SK-N-MC (cell line): ENCODE measurements at regions not wholly inside any gene's neighbourhood (a gene's known extent, or its start where the extent isn't known, plus 50 kb on each side); places are given as distances from the start of the nearest gene placed in this dataset.
"Not testable (repeated sequence)": the region's sequence is repeated elsewhere in the genome, so short reads cannot be mapped to it uniquely, and the experiment has no call there.

Experiments used
- DNase-seq: peaks from one replicate; pipeline ENCODE4 v3.0.0-alpha.2; 2011; ENCODE audit warnings: low read depth, low spot score
- H3K27ac ChIP-seq: fragments of 200-600 bp; sonication (generic); 2 replicates; pipeline ENCODE4 v1.5.1; 2016; ENCODE audit warnings: mixed run types
- H3K36me3 ChIP-seq: fragments of 200-600 bp; sonication (generic); 2 replicates; pipeline ENCODE4 v1.6.1; 2017; ENCODE audit warnings: antibody characterized with exemption, low read length, mixed read lengths; ENCODE audit not compliant: insufficient read depth
- H3K4me3 ChIP-seq: fragments of 200-600 bp; sonication (generic); 2 replicates; pipeline ENCODE4 v1.5.1; 2016
- H3K9ac ChIP-seq: fragments of 200-600 bp; sonication (generic); 2 replicates; pipeline ENCODE4 v1.8.0; 2017; ENCODE audit warnings: mixed run types, mixed read lengths; ENCODE audit not compliant: insufficient read length
- H3K9me3 ChIP-seq: fragments of 200-600 bp; sonication (generic); 2 replicates; pipeline ENCODE4 v1.6.1; 2017; ENCODE audit warnings: low read depth, mild to moderate bottlenecking, antibody characterized with exemption, low read length, moderate library complexity, mixed read lengths
- EZH2 ChIP-seq: fragments of 200-600 bp; sonication (generic); IDR thresholded peaks from one replicate; pipeline ENCODE4 v1.6.1; 2017; ENCODE audit warnings: antibody characterized with exemption
- FOXP2 ChIP-seq: optimal IDR thresholded peaks from 2 replicates; pipeline ENCODE3; 2011; ENCODE audit warnings: mild to moderate bottlenecking, moderate library complexity; ENCODE audit not compliant: insufficient read depth; ENCODE audit errors: extremely low read length, control extremely low read depth
- POLR2AphosphoS5 ChIP-seq: IDR thresholded peaks from 2 replicates; pipeline ENCODE4 v1.6.1; 2012; ENCODE audit warnings: mild to moderate bottlenecking, low read depth, low read length, borderline replicate concordance

DNA sequence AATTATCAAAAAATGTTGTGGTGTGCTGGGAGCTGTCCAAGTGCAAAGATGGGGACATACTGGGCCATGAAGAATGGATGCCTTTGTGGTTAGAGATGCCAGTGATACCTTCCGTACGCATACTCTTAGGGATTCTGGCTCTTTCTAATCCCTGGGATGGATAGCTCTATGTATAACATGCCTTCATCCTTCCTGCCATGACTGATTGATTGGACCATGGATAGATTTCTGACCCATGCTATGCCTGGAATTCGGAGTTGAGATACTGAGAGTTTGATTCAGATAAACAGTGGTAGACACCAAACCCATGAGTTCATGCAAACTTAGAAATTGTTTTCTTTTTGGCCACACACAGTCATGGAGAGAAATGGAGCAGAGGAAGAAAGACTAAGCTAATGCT lies 147.2 kb upstream of the WDFY3 start:
- no peak overlapping the region for H3K9ac ChIP-seq
- TF ChIP-seq EZH2 (no peak), POLR2AphosphoS5 (no peak), FOXP2 (no peak)
- no peak overlapping the region for H3K27ac ChIP-seq
- H3K4me3 ChIP-seq, result no peak overlapping the region
- H3K36me3 ChIP-seq, result no peaks in the 10 kb centered on the region
- no peak for DNase-seq
- no peaks in the 10 kb centered on the region for H3K9me3 ChIP-seq

DNA sequence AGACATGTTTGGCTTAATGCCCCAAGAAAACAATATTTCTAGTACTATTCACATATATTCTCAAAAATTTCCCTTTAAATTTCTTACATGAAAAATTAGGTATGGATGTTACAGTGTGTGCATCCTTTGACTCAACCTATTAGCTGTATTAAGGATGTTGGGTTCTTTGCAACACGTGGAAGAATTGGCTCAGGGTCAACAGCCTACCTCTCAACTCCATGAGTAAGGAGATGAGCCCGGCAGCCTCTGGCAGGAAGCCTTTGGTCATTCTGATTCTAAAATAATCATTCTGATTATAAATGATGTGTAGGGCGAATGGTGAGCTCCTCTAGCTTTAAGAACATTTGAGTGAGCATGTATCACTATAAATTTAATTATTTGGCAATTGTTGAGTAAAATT lies 148.0 kb upstream of the WDFY3 start:
- Histone ChIP-seq H3K4me3 (no peak overlapping the region), H3K27ac (no peak overlapping the region), H3K9ac (no peak overlapping the region), H3K9me3 (no peaks in the 10 kb centered on the region), H3K36me3 (no peaks in the 10 kb centered on the region)
- DNase-seq, result no peak
- TF ChIP-seq EZH2 (no peak), POLR2AphosphoS5 (no peak), FOXP2 (no peak)

DNA sequence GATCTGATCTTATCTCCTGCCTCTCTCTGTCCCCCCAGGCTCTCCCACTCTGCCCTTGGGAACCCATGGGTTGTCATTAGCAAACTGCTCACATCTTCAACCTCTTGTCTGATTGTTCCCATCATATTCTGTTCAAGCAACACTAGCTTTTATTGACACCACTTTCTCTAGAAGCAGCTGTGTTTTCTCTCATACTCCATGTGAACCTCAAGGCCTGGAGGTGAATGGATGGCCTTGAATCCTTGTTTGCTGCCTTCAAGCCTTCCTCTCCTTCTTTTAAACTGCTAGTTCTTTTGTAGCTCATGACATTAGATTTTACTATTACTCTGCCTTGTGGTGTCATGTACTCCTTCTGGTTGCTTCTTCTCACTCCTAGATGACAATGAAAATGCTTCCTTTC lies 149.5 kb upstream of the WDFY3 start:
- Histone ChIP-seq H3K36me3 (no peaks in the 10 kb centered on the region), H3K4me3 (no peak overlapping the region), H3K27ac (no peak overlapping the region), H3K9me3 (no peaks in the 10 kb centered on the region), H3K9ac (no peak overlapping the region)
- no peak for TF ChIP-seq FOXP2
- no peak for DNase-seq

DNA sequence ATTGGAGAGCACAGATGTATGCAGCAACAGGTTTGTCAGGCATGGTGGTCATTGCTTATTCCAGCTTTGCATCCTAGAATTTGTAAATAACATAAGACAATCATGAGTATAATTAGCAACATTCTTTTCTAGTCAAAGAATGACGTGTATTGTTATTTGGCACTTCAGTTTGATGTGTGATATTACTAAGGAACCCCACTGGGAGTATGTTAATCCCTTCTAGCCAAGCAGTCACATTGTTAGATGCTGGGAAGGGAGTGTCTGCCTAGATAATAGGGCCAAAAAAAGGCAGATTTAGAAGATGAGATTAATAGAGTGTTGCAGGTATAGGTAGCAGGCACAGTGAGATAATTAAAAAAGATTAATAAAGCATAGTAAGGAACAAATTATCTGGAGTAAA lies 159.2 kb upstream of the WDFY3 start:
- no peak overlapping the region for H3K9ac ChIP-seq
- no peaks in the 10 kb centered on the region for H3K36me3 ChIP-seq
- no peak overlapping the region for H3K4me3 ChIP-seq
- H3K9me3 ChIP-seq, result no peaks in the 10 kb centered on the region
- TF ChIP-seq POLR2AphosphoS5 (no peak), EZH2 (no peak), FOXP2 (no peak)
- no peak for DNase-seq
- no peak overlapping the region for H3K27ac ChIP-seq

DNA sequence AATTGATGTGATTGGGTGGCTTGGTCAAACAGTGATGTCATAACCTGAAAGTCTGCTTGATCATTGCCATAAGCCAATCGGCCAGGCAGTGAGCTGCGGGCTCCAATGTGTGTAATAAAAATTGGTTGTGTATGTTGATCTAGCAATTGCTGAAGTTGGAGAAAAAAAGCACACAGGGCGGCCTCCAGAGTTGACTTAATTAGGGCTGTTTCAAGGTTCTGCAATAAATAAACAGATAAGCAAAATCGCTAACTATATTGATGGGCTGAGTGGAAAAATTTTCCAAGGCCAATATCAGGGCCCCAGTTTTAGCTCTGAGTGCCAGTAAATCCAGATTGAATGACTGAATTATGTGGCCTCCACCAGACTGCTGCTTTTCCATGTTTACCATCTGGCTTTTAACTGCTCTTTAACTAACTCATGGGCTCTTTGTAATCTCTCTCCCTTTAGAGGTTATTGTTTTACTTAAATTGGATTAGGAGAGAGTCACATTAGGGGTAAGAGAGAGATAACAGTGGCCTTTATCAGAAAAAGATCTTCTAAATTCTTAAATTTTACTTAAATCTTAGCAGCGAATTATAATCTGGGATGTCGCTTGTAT lies 160.6 kb upstream of the WDFY3 start:
- no peak overlapping the region for H3K9ac ChIP-seq
- TF ChIP-seq FOXP2 (no peak), POLR2AphosphoS5 (no peak), EZH2 (no peak)
- H3K9me3 ChIP-seq, result no peaks in the 10 kb centered on the region
- no peak overlapping the region for H3K4me3 ChIP-seq
- H3K36me3 ChIP-seq, result no peaks in the 10 kb centered on the region
- no peak overlapping the region for H3K27ac ChIP-seq
- DNase-seq, result no peak

DNA sequence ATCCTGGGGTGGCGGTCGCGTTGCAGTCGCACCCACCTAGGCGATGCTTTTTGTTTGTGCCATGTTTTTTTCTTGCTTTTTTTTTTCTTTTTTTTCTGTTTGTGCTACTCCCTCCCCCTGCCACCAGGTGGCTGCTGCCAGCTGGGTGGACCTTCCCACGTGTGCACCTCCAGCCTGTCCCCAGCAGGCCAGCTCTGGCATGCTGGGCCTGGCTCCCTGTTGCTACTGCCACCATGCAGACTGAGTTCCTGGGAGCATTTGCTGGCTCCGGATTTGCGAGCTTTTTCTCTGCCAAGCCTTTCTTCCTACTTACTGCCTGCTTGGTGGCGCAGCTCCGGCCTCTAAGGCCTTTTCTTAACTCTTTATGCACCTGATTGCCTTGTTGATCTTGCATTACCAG lies 161.2 kb upstream of the WDFY3 start:
- H3K36me3 ChIP-seq, result no peaks in the 10 kb centered on the region
- no peaks in the 10 kb centered on the region for H3K9me3 ChIP-seq
- H3K9ac ChIP-seq, result no peak overlapping the region
- no peak for TF ChIP-seq EZH2
- no peak for DNase-seq
- no peak overlapping the region for H3K27ac ChIP-seq
- no peak overlapping the region for H3K4me3 ChIP-seq

DNA sequence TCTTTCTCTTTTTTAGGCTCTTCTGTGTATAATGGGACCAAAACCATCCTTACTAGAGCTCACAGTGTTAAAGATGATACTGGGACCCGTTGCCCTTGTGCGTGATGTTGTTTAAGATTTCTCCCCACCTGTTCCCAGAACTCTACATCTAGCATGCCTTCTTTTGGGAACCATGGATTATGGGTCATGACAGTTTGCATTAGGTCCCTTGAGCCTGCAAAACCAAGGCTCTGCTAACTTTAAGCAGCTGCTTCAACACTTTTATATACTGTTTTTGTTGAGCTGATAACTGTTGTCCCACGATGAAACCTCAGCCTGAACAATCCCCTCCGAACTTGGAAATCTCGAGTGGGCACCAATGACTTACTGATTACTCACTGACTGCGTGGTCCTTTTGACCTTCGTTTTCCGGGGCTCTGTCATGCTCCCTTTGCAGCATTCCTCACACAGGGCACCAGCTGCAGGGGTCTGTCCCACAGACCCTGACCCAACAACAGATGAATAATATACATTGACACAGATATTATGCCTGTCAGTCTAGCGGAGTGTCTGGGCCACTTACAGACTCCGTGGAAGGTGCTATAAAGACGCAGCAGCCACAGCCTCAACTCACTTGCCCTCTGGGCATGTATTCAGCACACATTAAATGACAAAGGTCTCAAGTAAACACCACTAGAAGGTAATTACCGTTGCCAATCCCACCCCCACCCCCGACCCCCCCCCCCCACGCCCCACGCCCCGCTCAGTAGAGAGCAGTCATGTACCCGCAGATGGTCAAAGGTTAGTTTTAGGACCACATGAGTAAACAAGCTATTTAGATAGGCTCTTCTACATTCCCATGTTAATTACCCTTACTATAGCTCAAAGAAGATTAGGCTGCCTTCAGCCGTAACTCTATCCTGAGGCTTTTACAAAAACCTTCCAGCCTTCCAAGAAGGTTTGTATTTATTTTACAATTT lies 162.0 kb upstream of the WDFY3 start:
- Histone ChIP-seq H3K4me3 (no peak overlapping the region), H3K36me3 (no peaks in the 10 kb centered on the region), H3K27ac (no peak overlapping the region), H3K9me3 (no peaks in the 10 kb centered on the region), H3K9ac (no peak overlapping the region)
- TF ChIP-seq EZH2, result no peak
- TF ChIP-seq POLR2AphosphoS5, result no peak
- no peak for TF ChIP-seq FOXP2
- DNase-seq, result no peak

DNA sequence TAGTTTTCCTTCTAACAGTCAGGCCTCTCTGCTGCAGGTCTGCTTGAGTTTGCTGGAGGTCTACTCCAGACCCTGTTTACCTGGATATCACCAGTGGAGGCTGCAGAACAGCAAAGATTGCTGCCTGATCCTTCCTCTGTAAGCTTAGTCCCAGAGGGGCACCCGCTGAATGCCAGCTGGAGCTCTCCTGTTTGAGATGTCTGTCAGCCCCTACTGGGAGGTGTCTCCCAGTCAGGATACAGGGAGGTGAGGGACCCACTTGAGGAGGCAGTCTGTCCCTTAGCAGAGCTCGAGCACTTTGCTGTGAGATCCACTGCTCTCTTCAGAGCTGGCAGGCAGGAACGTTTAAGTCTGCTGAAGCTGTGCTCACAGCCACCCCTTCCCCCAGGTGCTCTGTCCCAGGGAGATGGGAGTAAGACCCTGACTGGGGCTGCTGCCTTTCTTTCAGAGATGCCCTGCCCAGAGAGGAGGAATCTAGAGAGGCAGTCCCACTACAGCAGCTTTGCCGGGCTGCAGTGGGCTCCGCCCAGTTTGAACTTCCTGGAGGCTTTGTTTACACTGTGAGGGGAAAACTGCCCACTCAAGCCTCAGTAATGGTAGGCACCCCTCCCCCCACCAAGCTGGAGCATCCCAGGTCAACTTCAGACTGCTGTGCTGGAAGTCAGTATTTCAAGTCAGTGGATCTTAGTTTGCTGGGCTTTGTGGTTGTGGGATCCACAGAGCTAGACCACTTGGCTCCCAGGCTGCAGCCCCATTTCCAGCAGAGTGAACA lies 163.1 kb upstream of the WDFY3 start:
- not testable (repeated sequence) for DNase-seq

DNA sequence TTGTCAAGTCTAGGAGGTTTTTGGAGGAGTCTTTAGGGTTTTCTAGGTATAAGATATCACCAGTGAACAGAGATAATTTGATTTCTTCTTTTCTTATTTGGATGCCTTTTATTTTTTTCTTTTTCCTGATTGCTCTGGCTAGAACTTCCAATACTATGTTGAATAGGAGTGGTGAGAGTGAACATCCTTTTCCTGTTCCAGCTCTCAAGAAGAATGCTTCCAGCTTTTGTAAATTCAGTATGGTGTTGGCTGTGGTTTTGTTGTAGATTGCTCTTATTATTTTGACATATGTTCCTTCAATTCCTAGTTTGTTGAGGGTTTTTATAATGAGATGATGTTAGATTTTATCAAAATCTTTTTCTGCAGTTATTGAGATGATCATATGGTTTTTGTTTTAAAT lies 165.6 kb upstream of the WDFY3 start:
- H3K9ac ChIP-seq, result no peak overlapping the region
- no peaks in the 10 kb centered on the region for H3K9me3 ChIP-seq
- no peak overlapping the region for H3K27ac ChIP-seq
- no peaks in the 10 kb centered on the region for H3K36me3 ChIP-seq
- TF ChIP-seq EZH2 (no peak), POLR2AphosphoS5 (no peak), FOXP2 (no peak)
- DNase-seq, result no peak
- H3K4me3 ChIP-seq, result no peak overlapping the region

More for the DNA sequence above, 163.1 kb upstream of the WDFY3 start:
- H3K9ac ChIP-seq, H3K27ac ChIP-seq, H3K4me3 ChIP-seq, H3K36me3 ChIP-seq, H3K9me3 ChIP-seq: not testable (repeated sequence)
